PC-3 (cell line): ENCODE measurements at regions not wholly inside any gene's neighbourhood (a gene's known extent, or its start where the extent isn't known, plus 50 kb on each side); places are given as distances from the start of the nearest gene placed in this dataset.
"Not testable (repeated sequence)": the region's sequence is repeated elsewhere in the genome, so short reads cannot be mapped to it uniquely, and the experiment has no call there.

ENCODE experiments used
- ATAC-seq: fragments of 200-7000 bp; cut with Tn5 transposase; 2 replicates; pipeline ENCODE4 v1.9.1; 2020; ENCODE audit warnings: mild to moderate bottlenecking, moderate library complexity
- BruUV-seq: library from RNA; stranded (reverse); fragments of 400-500 nt; replicated peaks from 2 replicates; lab custom pipeline; 2021; lab: Mats Ljungman, UMichigan
- CTCF ChIA-PET: fragments of 300-600 bp; sonication (Branson Sonifier 250); formaldehyde crosslinking; loops from one replicate; lab custom pipeline; 2022; ENCODE audit warnings: antibody characterized with exemption; lab: Charles Lee
- POLR2A ChIA-PET: fragments of 300-600 bp; sonication (Branson Sonifier 250); formaldehyde crosslinking; loops from one replicate; lab custom pipeline; 2022; ENCODE audit warnings: antibody characterized with exemption; ENCODE audit not compliant: unreplicated experiment; lab: Charles Lee
- DNase-seq: peaks from one replicate; pipeline ENCODE4 v3.0.0-alpha.2; 2015
- H2AFZ ChIP-seq: fragments of 300-600 bp; sonication (generic); 2 replicates; pipeline ENCODE4 v1.6.0; 2016; ENCODE audit warnings: antibody characterized with exemption, low read length
- H3F3A ChIP-seq: fragments of 300-600 bp; sonication (generic); one replicate; pipeline ENCODE4 v1.6.0; 2017; ENCODE audit warnings: antibody characterized with exemption, low read length, control low read depth, mild to moderate bottlenecking; ENCODE audit not compliant: unreplicated experiment
- H3K27ac ChIP-seq: fragments of 300-600 bp; sonication (generic); 2 replicates; pipeline ENCODE4 v1.5.1; 2016; ENCODE audit warnings: mild to moderate bottlenecking, low read length
- H3K27me3 ChIP-seq: fragments of 300-600 bp; sonication (generic); 2 replicates; pipeline ENCODE4 v1.6.1; 2016; ENCODE audit warnings: low read length, mixed read lengths
- H3K36me3 ChIP-seq: fragments of 300-600 bp; sonication (generic); 2 replicates; pipeline ENCODE4 v1.6.1; 2016; ENCODE audit warnings: low read depth, mixed run types, low read length, mixed read lengths
- H3K4me1 ChIP-seq: fragments of 300-600 bp; sonication (generic); 2 replicates; pipeline ENCODE4 v1.5.1; 2016; ENCODE audit warnings: low read length; ENCODE audit not compliant: insufficient read depth
- H3K4me2 ChIP-seq: fragments of 300-600 bp; sonication (generic); 2 replicates; pipeline ENCODE4 v1.6.0; 2016; ENCODE audit warnings: low read length
- H3K4me3 ChIP-seq: fragments of 300-600 bp; sonication (generic); 2 replicates; pipeline ENCODE4 v1.5.1; 2016; ENCODE audit warnings: mild to moderate bottlenecking, low read length, mixed read lengths
- H3K79me2 ChIP-seq: fragments of 300-600 bp; sonication (generic); 2 replicates; pipeline ENCODE4 v1.6.1; 2017; ENCODE audit warnings: low read length, mixed read lengths
- H3K9ac ChIP-seq: fragments of 300-600 bp; sonication (generic); 2 replicates; pipeline ENCODE4 v1.6.0; 2016; ENCODE audit warnings: mild to moderate bottlenecking, low read length
- H3K9me2 ChIP-seq: fragments of 300-600 bp; sonication (generic); replicated peaks from 2 replicates; pipeline ENCODE4 v1.6.1; 2016; ENCODE audit warnings: mixed run types, low read length, mixed read lengths
- H3K9me3 ChIP-seq: fragments of 300-600 bp; sonication (generic); 2 replicates; pipeline ENCODE4 v1.6.1; 2016; ENCODE audit warnings: low read length, mixed read lengths
- H4K20me1 ChIP-seq: fragments of 300-600 bp; sonication (generic); 2 replicates; pipeline ENCODE4 v1.6.1; 2016; ENCODE audit warnings: low read length, mixed read lengths
- EZH2 ChIP-seq: fragments of 300-600 bp; sonication (generic); IDR thresholded peaks from one replicate; pipeline ENCODE4 v1.6.1; 2017; ENCODE audit warnings: antibody characterized with exemption, mild to moderate bottlenecking, low read length; ENCODE audit not compliant: unreplicated experiment
- EZH2phosphoT487 ChIP-seq: fragments of 300-600 bp; sonication (generic); IDR thresholded peaks from 2 replicates; pipeline ENCODE4 v1.6.1; 2018; ENCODE audit warnings: mild to moderate bottlenecking, antibody characterized with exemption, low read length, borderline replicate concordance
- intact Hi-C: fragments of 100-400 bp; cut with micrococcal nuclease; formaldehyde crosslinking; loops from 2 replicates; pipeline ENCODE4 v1.9.0; 2023
- TF ChIP-seq, protein P1 (sequence below): fragments of 300-600 bp; sonication (generic); conservative IDR thresholded peaks from 2 replicates; pipeline ENCODE4 v1.5.1; 2017; ENCODE audit warnings: antibody characterized with exemption, low read depth, mild to moderate bottlenecking, low read length

DNA sequence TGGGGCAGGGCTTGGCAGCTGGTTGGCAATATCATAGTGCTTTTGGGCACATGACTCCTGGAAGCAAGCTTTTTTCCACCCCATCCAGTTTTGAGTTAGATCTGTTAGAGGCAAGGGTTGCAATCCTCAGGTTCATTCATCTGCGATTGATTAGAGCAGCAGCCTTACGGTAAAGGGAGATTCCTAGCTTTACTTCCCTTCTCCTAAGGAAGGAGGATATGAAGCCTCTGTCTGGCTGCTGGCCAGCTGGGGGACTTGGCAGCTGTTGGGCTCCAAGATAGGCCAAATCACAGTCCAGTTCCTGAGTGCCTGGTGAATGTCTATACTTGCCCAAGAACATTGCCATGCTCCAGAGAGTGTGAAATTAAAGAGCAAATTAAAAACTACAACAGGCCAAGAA, 113.4 kb upstream of the CCNH start:
- Histone ChIP-seq H3K79me2 (no peaks in the 10 kb centered on the region), H3K9ac (no peak overlapping the region), H2AFZ (no peak overlapping the region), H4K20me1 (no peaks in the 10 kb centered on the region), H3K4me1 (no peaks in the 10 kb centered on the region), H3K27me3 (no peaks in the 10 kb centered on the region), H3K4me2 (no peak overlapping the region), H3K27ac (no peak overlapping the region), H3K36me3 (no peaks in the 10 kb centered on the region), H3K9me2 (no peaks in the 10 kb centered on the region), H3K4me3 (no peak overlapping the region), H3K9me3 (no peaks in the 10 kb centered on the region), H3F3A (no peaks in the 10 kb centered on the region)
- no peak for ATAC-seq
- TF ChIP-seq EZH2 (no peak), EZH2phosphoT487 (no peak)
- TF ChIP-seq, protein P1, sequence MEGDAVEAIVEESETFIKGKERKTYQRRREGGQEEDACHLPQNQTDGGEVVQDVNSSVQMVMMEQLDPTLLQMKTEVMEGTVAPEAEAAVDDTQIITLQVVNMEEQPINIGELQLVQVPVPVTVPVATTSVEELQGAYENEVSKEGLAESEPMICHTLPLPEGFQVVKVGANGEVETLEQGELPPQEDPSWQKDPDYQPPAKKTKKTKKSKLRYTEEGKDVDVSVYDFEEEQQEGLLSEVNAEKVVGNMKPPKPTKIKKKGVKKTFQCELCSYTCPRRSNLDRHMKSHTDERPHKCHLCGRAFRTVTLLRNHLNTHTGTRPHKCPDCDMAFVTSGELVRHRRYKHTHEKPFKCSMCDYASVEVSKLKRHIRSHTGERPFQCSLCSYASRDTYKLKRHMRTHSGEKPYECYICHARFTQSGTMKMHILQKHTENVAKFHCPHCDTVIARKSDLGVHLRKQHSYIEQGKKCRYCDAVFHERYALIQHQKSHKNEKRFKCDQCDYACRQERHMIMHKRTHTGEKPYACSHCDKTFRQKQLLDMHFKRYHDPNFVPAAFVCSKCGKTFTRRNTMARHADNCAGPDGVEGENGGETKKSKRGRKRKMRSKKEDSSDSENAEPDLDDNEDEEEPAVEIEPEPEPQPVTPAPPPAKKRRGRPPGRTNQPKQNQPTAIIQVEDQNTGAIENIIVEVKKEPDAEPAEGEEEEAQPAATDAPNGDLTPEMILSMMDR: no peak
- BruUV-seq: no TSS peak
- CTCF ChIA-PET: no interaction called here
- POLR2A ChIA-PET: no interaction called here
- intact Hi-C loops: no loop called here
- no peak for DNase-seq

DNA sequence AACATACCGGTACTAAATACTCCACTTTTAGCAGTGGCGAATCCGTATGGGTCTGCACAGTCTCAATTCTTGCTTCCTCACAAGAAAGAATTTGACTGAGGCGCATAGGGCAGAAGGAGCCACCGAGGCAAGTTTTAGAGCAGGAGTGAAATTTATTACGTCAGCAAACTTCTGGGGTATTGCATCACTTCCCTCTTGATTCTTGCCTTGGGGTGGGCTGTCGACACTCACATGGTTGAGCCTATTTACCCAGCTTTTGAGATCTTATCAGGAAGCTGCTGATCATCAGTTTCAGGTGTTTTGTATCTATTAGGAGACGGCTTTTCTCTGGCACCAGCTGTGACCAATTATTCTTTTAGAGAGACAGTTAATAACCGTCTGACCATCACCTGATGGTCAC, 111.5 kb upstream of the CCNH start:
- no peaks in the 10 kb centered on the region for H4K20me1 ChIP-seq
- no peaks in the 10 kb centered on the region for H3K36me3 ChIP-seq
- H3K4me2 ChIP-seq: no peak overlapping the region
- intact Hi-C loops: no loop called here
- H3K27me3 ChIP-seq: no peaks in the 10 kb centered on the region
- TF ChIP-seq, protein P1: no peak
- TF ChIP-seq EZH2 (no peak), EZH2phosphoT487 (no peak)
- no peak overlapping the region for H3K4me3 ChIP-seq
- no peaks in the 10 kb centered on the region for H3K9me2 ChIP-seq
- no peak for ATAC-seq
- no peaks in the 10 kb centered on the region for H3K9me3 ChIP-seq
- H3K79me2 ChIP-seq: no peaks in the 10 kb centered on the region
- CTCF ChIA-PET: no interaction called here
- POLR2A ChIA-PET: no interaction called here
- H3K9ac ChIP-seq: no peak overlapping the region
- H3K27ac ChIP-seq: no peak overlapping the region
- no peaks in the 10 kb centered on the region for H3F3A ChIP-seq
- H2AFZ ChIP-seq: no peak overlapping the region
- BruUV-seq: no TSS peak
- H3K4me1 ChIP-seq: no peaks in the 10 kb centered on the region
- DNase-seq: no peak

DNA sequence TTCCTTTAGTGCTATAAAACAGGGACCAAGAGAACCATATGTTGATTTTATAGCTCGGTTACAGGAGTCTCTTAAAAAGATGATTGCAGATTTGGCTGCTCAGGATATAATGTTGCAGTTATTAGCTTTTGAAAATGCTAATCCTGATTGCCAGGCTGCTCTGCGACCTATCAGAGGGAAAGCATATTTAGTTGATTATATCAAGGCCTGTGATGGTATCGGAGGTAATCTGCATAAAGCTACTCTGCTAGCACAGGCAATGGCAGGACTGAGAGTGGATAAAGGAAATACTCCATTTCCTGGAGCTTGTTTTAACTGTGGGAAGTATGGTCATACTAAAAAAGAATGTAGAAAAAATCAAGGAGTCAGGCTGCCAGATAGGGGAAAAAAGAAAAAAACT, 99.0 kb upstream of the CCNH start:
- H3F3A ChIP-seq, H3K4me2 ChIP-seq, H4K20me1 ChIP-seq, H3K4me1 ChIP-seq, DNase-seq, H3K27ac ChIP-seq, H2AFZ ChIP-seq, H3K36me3 ChIP-seq, H3K4me3 ChIP-seq, H3K9ac ChIP-seq, BruUV-seq, H3K9me2 ChIP-seq, H3K9me3 ChIP-seq, POLR2A ChIA-PET, ATAC-seq, CTCF ChIA-PET, H3K79me2 ChIP-seq, H3K27me3 ChIP-seq, intact Hi-C loops: not testable (repeated sequence)
